Smooth muscle cell (in vitro differentiated cells): ENCODE measurements at regions not wholly inside any gene's neighbourhood (a gene's known extent, or its start where the extent isn't known, plus 50 kb on each side); places are given as distances from the start of the nearest gene placed in this dataset.

Experiments
- DNase-seq: peaks from one replicate; lab custom pipeline; 2025; ENCODE audit not compliant: unreplicated experiment; lab: John Stamatoyannopoulos, UW
- H2AFZ ChIP-seq: fragments of 200-600 bp; sonication (generic); 2 replicates; pipeline ENCODE4 v1.6.0; 2016; ENCODE audit warnings: antibody characterized with exemption, low read depth, mild to moderate bottlenecking
- H3F3A ChIP-seq: fragments of 200-600 bp; sonication (generic); 2 replicates; pipeline ENCODE4 v1.6.0; 2017; ENCODE audit warnings: antibody characterized with exemption, low read depth
- H3K27ac ChIP-seq: fragments of 200-600 bp; sonication (generic); 2 replicates; pipeline ENCODE4 v1.5.1; 2016; ENCODE audit warnings: low read depth, mild to moderate bottlenecking
- H3K27me3 ChIP-seq: fragments of 200-600 bp; sonication (generic); 2 replicates; pipeline ENCODE4 v1.6.1; 2016; ENCODE audit warnings: low read depth, mild to moderate bottlenecking
- H3K36me3 ChIP-seq: fragments of 200-600 bp; sonication (generic); 2 replicates; pipeline ENCODE4 v1.5.1; 2016; ENCODE audit warnings: low read depth
- H3K4me1 ChIP-seq: fragments of 200-600 bp; sonication (generic); 2 replicates; pipeline ENCODE4 v1.5.1; 2016; ENCODE audit warnings: low read depth
- H3K4me2 ChIP-seq: fragments of 200-600 bp; sonication (generic); 2 replicates; pipeline ENCODE4 v1.6.0; 2016; ENCODE audit warnings: mild to moderate bottlenecking
- H3K4me3 ChIP-seq: fragments of 200-600 bp; sonication (generic); 2 replicates; pipeline ENCODE4 v1.5.1; 2016; ENCODE audit warnings: mild to moderate bottlenecking
- H3K79me2 ChIP-seq: fragments of 200-600 bp; sonication (generic); 2 replicates; pipeline ENCODE4 v1.6.0; 2016; ENCODE audit warnings: low read depth, mild to moderate bottlenecking
- H3K9ac ChIP-seq: fragments of 200-600 bp; sonication (generic); 2 replicates; pipeline ENCODE4 v1.6.0; 2016; ENCODE audit warnings: low read depth
- H3K9me3 ChIP-seq: fragments of 200-600 bp; sonication (generic); replicated peaks from 2 replicates; pipeline ENCODE4 v1.5.1; 2016; ENCODE audit warnings: low read depth
- H4K20me1 ChIP-seq: fragments of 200-600 bp; sonication (generic); 2 replicates; pipeline ENCODE4 v1.6.0; 2016; ENCODE audit warnings: low read depth
- WGBS: methylation state at CpG from one replicate; pipeline ENCODE4 v1.1.7; 2016; ENCODE audit warnings: low lambda C conversion rate; 5-methylcytosine and 5-hydroxymethylcytosine counted together
- TF ChIP-seq, protein P1 (sequence below): fragments of 200-600 bp; sonication (generic); IDR thresholded peaks from 2 replicates; pipeline ENCODE4 v1.5.1; 2017; ENCODE audit warnings: borderline replicate concordance, mild to moderate bottlenecking, antibody characterized with exemption; ENCODE audit not compliant: insufficient read depth, poor library complexity, severe bottlenecking

DNA sequence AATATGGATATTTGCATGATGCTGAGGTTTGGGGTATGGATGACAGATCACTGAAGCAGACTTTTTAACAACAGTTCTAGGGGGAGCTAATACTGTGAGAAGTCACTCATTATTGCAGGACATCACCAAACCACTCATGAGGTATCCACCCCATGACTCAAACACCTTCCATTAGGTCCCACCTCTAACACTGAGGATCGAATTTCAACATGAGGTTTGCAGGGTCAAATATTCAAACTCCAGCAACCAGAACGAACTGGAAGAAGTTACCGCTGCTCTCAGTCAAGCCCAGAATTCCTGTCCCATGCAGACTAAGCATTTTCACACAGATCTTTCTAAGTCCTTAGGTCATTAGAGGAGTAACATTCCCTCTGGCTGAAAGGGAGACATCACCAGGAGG, 758.9 kb downstream of the UQCRFS1 start:
- no peak overlapping the region for H3K9ac ChIP-seq
- no peak overlapping the region for H3K4me2 ChIP-seq
- 71% methylated on average over 3 of the region's 3 CpGs for WGBS

DNA sequence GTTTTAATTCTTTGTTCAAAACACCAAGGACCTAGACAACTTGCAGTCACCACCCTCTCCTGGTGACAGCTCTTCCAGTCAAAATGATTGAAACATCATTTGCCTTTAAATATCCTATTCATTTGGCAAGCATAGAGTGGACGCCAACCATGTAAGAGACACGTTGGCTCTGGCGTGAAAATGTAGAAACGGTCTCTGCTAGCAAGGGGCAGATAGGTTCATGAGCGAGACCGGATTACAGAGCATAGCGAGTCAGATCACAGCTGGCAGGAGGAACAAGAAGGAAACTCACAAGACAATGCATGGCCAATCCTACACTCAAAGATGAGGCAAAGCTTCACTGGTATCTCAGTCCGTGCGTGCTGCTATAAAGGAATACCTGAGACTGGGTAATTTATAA, 759.5 kb downstream of the UQCRFS1 start:
- Histone ChIP-seq H3K9me3 (no peaks in the 10 kb centered on the region), H3K4me2 (no peak overlapping the region), H3K4me3 (no peak overlapping the region), H3K27ac (no peak overlapping the region), H3K36me3 (no peaks in the 10 kb centered on the region), H3K79me2 (no peaks in the 10 kb centered on the region), H2AFZ (no peak overlapping the region), H4K20me1 (no peaks in the 10 kb centered on the region), H3K4me1 (no peaks in the 10 kb centered on the region), H3K27me3 (no peaks in the 10 kb centered on the region), H3F3A (no peaks in the 10 kb centered on the region), H3K9ac (no peak overlapping the region)
- TF ChIP-seq, protein P1, sequence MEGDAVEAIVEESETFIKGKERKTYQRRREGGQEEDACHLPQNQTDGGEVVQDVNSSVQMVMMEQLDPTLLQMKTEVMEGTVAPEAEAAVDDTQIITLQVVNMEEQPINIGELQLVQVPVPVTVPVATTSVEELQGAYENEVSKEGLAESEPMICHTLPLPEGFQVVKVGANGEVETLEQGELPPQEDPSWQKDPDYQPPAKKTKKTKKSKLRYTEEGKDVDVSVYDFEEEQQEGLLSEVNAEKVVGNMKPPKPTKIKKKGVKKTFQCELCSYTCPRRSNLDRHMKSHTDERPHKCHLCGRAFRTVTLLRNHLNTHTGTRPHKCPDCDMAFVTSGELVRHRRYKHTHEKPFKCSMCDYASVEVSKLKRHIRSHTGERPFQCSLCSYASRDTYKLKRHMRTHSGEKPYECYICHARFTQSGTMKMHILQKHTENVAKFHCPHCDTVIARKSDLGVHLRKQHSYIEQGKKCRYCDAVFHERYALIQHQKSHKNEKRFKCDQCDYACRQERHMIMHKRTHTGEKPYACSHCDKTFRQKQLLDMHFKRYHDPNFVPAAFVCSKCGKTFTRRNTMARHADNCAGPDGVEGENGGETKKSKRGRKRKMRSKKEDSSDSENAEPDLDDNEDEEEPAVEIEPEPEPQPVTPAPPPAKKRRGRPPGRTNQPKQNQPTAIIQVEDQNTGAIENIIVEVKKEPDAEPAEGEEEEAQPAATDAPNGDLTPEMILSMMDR = no peak
- WGBS = 91% methylated on average over 9 of the region's 9 CpGs
- no peak for DNase-seq

More for the DNA sequence above, 758.9 kb downstream of the UQCRFS1 start:
- TF ChIP-seq, protein P1 = no peak
- Histone ChIP-seq H3K4me3 (no peak overlapping the region), H4K20me1 (no peaks in the 10 kb centered on the region), H3K36me3 (no peaks in the 10 kb centered on the region), H3F3A (no peaks in the 10 kb centered on the region), H3K4me1 (no peaks in the 10 kb centered on the region), H2AFZ (no peak overlapping the region), H3K27me3 (no peaks in the 10 kb centered on the region), H3K79me2 (no peaks in the 10 kb centered on the region), H3K9me3 (no peaks in the 10 kb centered on the region), H3K27ac (no peak overlapping the region)
- DNase-seq = no peak

DNA sequence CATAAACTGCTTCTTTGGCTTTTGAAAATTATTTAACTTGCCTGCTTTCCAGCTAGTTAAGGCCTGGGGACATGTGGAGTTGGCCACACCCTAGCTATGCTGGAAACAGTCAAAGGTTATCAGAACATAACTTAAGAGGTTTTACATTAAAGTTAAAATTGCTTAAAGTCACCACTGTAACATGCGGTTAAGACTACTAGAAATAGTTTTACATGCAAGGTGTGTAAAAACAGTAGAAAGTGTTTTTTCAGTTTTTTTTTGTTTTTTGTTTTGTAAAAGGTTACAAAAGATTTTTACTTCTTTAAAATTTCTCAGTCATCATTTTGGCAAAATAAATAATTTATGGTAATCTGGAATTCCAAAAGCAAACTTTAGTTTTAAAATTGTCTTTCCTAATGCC, 763.1 kb downstream of the UQCRFS1 start:
- no peaks in the 10 kb centered on the region for H3K27me3 ChIP-seq
- H4K20me1 ChIP-seq = no peaks in the 10 kb centered on the region
- TF ChIP-seq, protein P1 = no peak
- H3K36me3 ChIP-seq = no peaks in the 10 kb centered on the region
- no peaks in the 10 kb centered on the region for H3K79me2 ChIP-seq
- H3K27ac ChIP-seq = no peak overlapping the region
- no peak overlapping the region for H3K4me2 ChIP-seq
- H2AFZ ChIP-seq = no peak overlapping the region
- 76% methylated on average over 1 of the region's 1 CpG for WGBS
- H3K9ac ChIP-seq = no peak overlapping the region
- H3K4me1 ChIP-seq = no peaks in the 10 kb centered on the region
- H3K4me3 ChIP-seq = no peak overlapping the region
- no peaks in the 10 kb centered on the region for H3K9me3 ChIP-seq
- no peak for DNase-seq
- no peaks in the 10 kb centered on the region for H3F3A ChIP-seq

DNA sequence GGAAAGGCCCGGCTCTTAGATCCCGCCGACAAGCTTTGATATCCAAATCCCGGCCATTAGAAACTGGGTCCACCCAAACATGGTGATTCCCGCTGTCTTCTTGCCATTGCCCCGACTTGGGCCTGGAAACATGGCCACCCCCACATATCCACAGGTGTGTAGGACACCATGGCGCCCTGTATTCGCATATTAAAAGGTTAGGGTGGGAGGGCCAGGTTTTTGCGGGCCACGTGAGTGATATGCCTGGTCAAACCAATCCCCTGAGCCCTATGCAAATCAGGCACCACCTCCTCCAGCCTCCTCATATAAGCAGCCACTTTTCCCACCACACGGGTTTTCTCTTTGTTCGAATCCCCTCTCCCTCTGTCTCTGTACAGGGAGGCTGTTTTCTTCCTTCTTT, 766.4 kb downstream of the UQCRFS1 start:
- Histone ChIP-seq H3K9me3 (no peaks in the 10 kb centered on the region), H3K27me3 (no peaks in the 10 kb centered on the region), H2AFZ (no peak overlapping the region), H3K4me2 (no peak overlapping the region), H4K20me1 (no peaks in the 10 kb centered on the region), H3K27ac (no peak overlapping the region), H3K4me3 (no peak overlapping the region), H3K79me2 (no peaks in the 10 kb centered on the region), H3K4me1 (no peaks in the 10 kb centered on the region), H3K9ac (no peak overlapping the region), H3F3A (no peaks in the 10 kb centered on the region), H3K36me3 (no peaks in the 10 kb centered on the region)
- 79% methylated on average over 12 of the region's 12 CpGs for WGBS
- TF ChIP-seq, protein P1 = no peak
- no peak for DNase-seq
